ENCODE measurements at regions not wholly inside any gene's neighbourhood (a gene's known extent, or its start where the extent isn't known, plus 50 kb on each side); places are given as distances from the start of the nearest gene placed in this dataset.

DNA sequence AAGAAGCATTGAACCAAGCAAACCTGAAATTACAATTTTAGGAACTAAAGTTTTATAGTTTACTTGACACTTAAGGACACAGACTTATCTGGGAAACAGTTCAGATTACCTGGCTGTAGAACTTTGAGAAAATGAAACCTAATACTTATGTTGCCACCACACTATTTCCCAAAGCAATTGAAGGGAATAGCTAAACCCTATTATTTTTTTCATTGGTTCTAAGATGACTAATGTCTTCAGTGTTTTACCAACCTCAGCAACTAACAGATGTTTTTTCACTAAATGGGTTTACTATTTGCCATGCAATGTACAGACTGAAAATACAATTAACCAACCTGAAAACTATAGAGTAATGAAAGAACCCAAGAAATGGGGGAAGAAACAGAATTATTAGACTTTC, 689.6 kb downstream of the SORCS1 start:
- DNase-seq: no peak
- intact Hi-C loops (cut with DNase I): no loop called here

DNA sequence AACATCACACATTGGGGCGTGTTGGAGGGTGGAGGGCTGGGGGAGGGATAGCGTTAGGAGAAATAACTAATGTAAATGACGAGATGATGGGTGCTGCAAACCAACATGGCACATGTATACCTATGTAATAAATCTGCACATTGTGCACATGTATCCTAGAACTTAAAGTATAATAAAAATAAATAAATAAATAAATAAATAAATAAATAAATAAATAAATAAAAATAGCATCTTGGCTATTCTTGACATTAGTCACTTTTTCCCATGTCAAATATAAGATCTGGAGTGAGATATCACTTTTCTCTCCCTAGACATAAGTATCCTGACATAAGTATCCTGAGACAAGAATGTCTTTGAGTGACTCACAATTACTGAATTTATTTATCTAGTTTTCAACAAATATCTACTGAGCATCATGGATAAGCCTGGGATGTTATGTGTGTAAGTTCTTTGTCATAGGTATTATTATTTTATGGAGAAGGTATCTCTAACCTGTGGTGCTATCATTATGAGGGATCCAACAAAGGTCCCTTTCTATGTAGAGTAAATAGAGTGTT, 691.3 kb downstream of the SORCS1 start:
- intact Hi-C loops (cut with DNase I): no loop called here
- no peak for DNase-seq

DNA sequence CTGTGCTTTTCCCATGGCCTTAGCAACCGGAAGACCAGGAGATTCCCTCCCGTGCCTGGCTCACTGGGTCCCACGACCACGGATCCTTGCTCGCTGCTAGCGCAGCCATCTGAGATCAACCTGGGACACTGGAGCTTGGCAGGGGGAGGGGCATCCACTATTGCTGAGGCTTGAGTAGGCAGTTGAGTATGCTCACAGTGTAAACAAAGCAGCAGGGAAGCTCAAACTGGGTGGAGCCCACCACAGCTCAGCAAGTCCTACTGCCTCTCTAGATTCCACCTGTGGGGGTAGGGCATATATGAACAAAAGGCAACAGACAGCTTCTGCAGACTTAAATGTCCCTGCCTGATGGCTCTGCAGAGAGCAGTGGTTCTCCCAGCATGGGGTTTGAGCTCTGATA, 697.0 kb downstream of the SORCS1 start:
- no peak for DNase-seq
- intact Hi-C loops (cut with DNase I): no loop called here

DNA sequence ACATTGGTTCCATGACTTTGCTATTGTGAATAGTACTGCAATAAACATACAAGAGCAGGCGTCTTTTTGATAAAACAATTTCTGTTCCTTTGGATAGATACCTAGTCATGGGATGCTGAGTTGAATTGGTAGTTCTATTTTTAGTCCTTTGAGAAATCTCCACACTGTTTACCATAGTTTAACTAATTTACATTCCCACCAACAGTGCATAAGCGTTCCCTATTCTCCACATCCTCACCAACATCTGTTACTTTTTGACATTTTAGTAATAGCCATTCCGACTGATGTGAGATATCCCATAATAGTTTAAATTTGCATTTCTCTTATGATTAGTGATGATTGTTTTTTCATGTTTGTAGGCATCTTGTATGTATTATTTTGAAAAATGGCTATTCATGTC, 707.0 kb downstream of the SORCS1 start:
- no peak for DNase-seq
- intact Hi-C loops (cut with DNase I): no loop called here

DNA sequence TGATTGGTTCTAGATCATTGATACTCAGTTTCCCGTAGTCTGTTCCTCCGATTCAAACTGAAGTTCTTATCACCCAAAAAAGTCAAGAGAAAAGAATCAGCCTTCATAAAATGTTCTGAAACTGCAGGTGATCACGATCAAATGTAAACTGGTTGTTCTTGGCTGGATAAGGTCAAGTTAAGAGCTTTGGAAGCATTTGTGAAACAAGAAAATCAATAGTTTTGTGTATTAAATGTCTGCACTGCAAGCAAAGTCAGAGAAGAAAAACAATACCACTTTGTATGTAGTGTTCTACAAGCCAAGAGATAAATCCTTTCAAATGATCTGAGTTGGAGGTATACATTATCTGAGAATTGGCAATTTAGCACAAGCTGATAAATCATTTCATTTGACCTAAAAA, 710.3 kb downstream of the SORCS1 start:
- no peak for DNase-seq
- intact Hi-C loops (cut with DNase I): no loop called here

DNA sequence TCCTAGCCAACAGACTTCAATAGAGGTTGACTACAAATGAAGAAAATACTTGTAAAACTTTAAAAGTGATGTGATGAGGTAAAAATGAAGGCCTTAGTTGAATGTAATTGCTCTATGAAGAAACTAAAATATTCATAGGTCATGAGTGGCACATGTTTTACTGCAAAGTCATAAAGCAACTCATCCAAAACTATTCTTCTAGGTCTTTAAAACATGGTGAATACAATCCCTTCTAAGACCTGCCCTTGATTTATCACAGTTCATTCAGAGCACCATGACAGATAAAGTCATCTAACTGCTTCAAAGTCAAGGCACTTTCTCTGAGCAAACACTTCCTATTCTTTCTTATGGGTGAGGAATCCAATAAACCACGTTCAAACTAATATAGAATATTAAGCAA, 713.5 kb downstream of the SORCS1 start:
- no peak for DNase-seq
- intact Hi-C loops (cut with DNase I): no loop called here

DNA sequence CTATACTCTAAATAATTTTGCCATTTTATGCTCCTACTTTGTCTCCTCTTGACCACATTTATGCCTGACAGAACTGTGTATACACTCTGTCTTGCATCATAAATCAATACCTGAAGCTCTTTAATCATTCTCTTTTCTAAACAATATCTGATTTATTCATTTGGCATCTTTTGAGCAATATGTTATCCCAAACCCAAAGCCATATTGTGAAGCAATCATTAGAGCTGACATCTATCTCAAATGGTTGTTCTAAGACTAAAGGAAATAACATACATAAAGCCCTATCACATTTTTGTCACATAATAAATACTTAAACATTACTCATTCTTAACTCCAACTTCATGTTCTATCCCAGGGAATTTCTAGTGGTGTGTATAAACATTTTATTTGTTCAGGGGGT, 717.6 kb downstream of the SORCS1 start:
- DNase-seq: no peak
- intact Hi-C loops (cut with DNase I): no loop called here

DNA sequence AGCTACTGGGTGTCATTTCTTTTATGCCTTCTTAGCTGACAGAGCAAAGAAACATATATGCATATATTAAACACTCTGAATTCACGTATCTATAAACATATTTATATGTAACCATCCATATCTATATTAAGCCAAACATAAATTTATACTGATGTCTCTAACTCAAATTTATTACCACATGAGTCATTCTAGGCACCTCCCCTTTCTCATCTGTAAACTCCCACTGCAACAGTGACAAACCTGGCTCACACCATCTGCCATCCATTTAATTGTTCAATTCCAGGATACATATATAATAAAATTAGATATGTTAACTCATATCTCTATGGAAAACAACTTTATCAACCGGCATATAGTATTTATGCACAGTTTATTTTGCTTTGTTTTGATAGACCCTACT, 722.3 kb downstream of the SORCS1 start:
- intact Hi-C loops (cut with DNase I): no loop called here
- no peak for DNase-seq

DNA sequence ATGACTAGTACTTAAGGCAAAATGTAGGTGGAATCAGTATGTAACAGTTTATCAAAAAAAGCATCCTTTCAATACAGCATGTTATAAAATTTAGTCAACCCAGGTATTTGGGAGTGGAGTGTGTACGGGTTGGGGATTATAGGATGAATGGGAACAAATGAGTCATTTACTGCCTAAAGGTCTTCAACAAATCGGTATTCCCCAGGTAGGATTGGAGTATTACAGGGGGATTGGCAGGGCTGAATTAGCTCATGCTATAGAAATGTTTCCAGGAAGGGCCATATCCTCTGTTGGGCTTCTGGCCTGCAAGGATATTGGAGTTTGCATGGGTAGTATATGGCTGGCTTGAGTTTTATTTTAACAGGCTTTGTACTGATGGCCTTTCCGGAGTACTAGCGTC, 723.7 kb downstream of the SORCS1 start:
- DNase-seq: no peak

DNA sequence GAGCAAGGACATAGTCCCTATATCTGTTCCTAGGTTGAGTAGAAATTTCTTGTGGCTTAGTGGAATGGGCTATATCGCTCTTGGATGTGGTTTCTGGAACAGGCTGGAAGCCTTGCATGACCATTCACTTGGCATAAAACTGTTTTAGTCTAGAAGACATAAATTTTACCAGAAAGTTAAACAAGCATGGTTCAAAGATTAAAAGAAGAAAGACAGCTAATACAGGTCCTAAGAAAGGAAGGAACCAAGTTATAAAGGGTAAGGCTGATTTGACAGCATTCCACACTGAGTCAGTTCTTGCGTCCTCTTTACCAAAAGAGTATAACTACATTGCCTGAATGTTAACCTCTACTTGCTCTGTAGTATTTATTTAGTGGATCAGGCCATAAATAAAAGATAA, 724.2 kb downstream of the SORCS1 start:
- intact Hi-C loops (cut with DNase I): no loop called here
- no peak for DNase-seq

More for the DNA sequence above, 723.7 kb downstream of the SORCS1 start:
- intact Hi-C loops (cut with DNase I): no loop called here

DNA sequence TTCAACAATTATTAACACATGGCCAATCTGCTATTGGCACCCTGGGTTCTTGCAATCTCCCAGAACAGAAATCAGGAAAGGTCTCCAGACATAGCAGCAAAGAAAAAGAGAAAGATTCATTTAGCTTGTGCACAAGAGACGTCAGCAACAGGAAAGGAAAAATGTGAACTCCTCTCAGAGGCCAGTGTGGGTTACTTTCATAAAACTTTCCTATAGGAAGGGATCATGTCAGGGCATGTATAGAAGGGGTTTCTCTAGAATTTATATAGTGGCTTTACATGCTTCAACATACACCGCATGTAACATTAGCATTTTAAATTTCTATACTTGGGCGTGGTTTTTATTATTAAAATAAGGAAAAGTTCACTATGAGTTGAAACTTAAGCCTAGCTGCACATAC, 725.1 kb downstream of the SORCS1 start:
- intact Hi-C loops (cut with DNase I): no loop called here
- no peak for DNase-seq

DNA sequence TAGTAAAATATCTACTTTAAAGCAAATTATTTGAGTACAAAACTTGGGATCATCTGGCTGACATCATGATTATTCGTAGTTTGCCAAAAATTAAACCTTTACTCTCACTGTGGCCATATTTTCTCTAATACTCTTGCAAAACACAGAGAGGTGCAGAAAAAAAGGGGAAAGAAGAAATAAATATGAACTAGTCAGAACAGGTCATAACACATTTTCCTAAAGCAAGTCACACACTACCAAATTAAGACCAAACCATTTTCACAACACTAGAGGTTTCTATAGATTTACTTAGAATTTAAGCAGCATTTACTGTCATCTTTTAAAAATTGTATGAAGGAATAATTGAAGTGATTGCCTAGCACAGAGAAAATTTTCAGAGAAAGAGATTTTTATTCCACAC, 726.1 kb downstream of the SORCS1 start:
- DNase-seq: no peak
- intact Hi-C loops (cut with DNase I): no loop called here

DNA sequence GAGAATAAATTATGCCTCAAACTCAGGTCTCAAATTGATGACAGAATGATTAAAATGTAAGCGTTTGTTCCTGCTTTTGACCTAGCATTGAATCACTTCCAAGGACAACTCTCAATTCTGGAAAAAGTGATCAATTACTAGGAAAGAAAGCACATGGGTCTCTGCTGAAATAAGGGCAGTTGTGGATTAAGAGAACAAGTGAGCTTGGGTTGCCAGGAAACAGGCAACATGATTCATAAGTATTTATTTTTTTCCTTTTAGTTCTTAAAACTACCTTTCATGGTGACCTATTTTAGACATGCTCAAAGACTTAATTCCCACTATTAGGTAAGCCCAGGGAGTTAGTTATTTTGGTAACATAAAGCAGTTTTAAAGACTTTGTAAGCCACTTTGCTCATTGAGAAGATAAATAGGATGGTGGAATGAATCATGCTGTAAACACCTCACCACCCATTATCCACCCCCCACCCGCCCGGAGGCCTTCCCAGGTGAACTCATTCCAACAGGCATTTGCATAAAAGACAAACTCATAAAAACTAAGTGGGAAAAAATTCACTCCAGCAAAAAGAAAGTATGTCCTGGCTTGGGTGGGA, 728.3 kb downstream of the SORCS1 start:
- peak in 27 of 42 donors; percentile 2 to 75 (median 24) for DNase-seq
- intact Hi-C loops (cut with DNase I): no loop called here

DNA sequence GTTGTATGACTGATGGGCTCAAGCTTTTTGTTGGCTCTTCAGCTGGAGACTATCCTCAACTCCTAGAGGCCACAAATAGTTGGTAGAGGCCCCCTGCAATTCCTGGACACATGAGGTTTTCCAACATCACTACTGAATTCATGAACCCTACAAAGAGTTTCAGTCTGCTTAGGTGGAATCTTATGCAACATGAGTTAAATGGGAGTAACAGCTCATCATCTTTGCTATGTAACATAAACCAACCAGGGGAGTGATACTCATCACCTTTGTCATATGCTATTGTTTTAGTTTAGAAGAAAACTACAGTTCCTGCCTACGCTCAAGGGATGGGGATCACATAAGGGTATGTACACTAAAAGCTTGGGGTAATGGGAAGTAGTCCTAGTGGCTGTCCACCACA, 729.4 kb downstream of the SORCS1 start:
- no peak for DNase-seq
- intact Hi-C loops (cut with DNase I): no loop called here

DNA sequence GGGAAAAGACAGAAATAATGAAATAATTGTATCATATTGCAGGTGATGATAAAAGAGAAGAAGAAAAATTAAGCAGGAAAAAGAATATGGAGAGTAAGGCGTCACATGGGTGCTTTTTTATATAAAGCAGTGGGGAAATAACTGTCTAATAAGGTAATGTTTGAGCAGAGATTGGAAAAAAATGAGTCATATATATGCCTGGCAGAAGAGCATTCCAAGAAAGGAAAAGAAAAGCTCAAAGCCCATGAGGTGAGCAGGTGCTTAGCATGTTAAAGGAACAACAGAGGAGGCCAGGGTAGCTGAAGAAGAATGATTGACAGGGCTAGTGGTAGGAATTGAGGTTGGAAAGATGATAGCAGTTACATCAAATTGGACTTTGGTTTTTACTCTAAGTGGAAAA, 739.5 kb downstream of the SORCS1 start:
- no peak for DNase-seq
- intact Hi-C loops (cut with DNase I): no loop called here

DNA sequence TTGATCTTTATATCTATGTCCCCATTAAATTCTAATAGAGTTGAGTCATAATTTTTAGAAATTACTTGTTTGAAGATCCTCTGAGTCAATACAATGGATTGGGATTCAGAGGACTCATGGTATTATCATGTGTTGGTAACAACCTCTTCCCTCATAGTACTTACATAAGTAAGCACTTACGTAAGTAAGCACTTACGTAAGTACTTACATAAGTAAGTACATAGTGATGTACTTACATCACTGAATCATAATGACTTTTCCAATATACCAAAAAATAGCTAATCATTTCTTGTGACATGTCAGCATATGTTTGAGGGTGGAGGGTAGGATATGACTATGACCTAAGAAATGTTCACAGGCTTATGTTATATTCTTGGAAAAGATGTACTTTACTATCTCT, 740.5 kb downstream of the SORCS1 start:
- intact Hi-C loops (cut with DNase I): no loop called here
- DNase-seq: no peak

DNA sequence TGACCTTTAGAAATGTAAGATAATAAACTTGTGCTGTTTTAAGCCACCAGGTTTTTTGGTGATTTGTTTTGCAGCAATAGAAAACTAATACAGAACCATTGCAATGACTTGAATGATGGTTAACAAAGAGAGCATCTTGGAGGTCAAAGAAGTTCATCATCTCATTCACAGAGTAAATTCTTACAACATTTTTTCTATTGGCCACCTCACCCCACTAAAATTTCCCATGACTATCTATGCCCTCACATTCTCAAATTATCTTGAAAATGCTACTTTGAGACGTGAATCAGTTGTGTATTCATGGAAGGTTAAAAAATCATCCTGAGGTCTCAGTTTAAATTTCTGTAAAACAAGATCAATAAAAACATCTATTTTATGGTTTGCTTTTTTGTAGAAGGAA, 754.2 kb downstream of the SORCS1 start:
- intact Hi-C loops (cut with DNase I): no loop called here
- no peak for DNase-seq

DNA sequence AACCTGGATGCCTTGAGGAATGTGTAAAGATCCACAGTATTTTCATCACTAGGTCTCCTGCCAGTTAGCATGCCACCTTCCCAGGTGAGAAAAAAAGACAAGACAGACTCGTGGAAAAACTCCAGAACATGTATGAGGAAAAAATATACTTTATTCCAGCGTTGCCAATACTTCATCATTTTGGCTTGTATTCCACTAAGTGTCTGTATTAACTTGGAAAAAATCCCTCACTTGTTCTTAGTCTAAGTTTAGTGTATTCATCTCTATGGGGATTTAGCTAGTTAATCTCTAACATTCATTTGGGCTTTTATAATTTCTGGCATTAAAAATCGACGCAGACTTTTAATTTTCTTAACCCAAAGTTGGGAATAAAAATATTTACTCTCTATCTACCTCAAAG, 759.4 kb downstream of the SORCS1 start:
- DNase-seq: no peak
- intact Hi-C loops (cut with DNase I): no loop called here

DNA sequence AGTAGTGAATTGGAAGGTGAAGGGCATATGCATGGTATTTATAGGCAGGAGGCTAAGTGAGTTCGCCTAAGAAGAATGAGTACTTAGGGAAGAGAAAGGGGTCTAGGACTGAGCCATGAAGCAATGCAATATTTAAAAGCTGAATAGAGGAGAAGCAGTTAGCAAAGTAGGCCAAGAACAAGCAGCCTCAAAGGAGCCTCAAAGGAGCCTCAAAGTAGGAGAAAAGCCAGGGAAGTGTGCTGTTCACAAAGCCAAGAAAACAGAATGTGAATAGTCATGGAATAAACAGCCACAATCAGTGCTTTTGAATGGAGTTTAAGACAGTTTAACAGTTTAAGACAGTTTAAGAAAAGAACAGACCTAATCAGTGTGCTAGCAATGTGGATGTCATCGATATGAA, 762.0 kb downstream of the SORCS1 start:
- no peak for DNase-seq
- intact Hi-C loops (cut with DNase I): no loop called here

DNA sequence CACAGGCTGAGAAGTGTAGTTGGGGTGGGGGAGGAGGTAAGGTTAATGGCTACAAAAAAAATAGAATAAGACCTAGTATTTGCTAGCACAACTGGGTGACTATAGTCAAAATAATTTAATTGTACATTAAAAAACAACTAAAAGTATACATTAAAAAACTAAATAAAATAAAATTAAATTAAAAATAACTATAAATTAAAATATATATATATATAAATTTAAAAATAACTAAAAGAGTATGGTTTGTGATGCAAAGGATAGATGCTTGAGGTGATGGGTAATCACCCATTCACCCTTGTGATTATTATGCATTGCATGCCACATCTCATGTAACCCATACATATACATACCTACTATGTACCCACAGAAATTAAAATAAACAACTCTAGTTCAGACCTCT, 762.5 kb downstream of the SORCS1 start:
- intact Hi-C loops (cut with DNase I): no loop called here
- no peak for DNase-seq

DNA sequence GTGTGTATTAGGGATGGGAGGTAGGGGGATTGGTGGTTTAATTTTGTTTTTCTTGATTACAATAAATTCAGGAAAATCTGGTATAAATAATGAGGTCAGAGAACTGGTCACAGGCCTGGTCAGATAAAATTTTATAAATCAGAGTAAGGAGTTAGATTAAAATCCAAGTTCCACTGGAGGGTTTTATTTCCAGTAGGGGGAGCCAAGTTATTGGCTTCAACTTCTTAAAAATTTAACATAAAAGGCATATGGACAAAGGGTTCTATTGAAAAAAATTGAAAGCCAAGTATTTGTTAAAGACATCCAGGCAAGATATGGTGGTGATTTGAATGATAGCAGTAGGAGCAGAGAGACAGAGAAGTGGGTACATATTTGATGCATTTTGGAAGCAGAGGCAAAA, 763.3 kb downstream of the SORCS1 start:
- intact Hi-C loops (cut with DNase I): no loop called here
- DNase-seq: peak in 1 of 42 donors; percentile 26

DNA sequence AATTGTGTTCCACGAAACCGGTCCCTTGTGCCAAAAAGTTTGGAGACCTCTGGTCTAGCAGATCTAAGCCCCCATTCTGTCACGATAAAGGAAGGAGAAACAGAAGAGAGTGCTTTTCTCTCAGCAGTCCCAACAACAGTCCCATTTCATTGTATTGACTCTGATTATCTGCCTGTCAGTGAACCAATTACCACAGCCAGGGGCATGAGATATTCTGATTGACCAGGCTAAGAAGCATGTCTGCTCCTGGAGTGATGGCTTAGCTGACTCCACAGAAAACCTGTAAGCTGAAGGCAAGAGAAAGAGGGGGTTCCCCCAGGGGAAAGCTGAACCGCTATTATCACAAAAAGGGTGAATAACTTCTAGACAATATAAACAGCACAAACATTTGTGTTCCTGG, 765.4 kb downstream of the SORCS1 start:
- no peak for DNase-seq
- intact Hi-C loops (cut with DNase I): loop anchor here (5.0 kb wide), 1 partner anchor 173 kb away; no protein-coding TSS in a partner anchor

All from head of caudate nucleus (tissue), 42 donors.